Thyroid gland (tissue), 4 donors: ENCODE measurements at regions not wholly inside any gene's neighbourhood (a gene's known extent, or its start where the extent isn't known, plus 50 kb on each side); places are given as distances from the start of the nearest gene placed in this dataset.

Experiments used
- CTCF ChIP-seq, 6 experiments: fragments of 200-600 bp in 3 of 6; fragments of 450-650 bp in 3 of 6; sonication (generic) in 3 of 6; IDR thresholded peaks; one replicate each; pipeline ENCODE4 v1.5.1; 2016 to 2019; ENCODE audit warnings: antibody characterized with exemption in 6 of 6, mild to moderate bottlenecking in 2 of 6, inconsistent platforms in 1 of 6, moderate library complexity in 1 of 6
- POLR2A ChIP-seq, 2 donors: fragments of 450-650 bp; IDR thresholded peaks; one replicate each; pipeline ENCODE4 v1.6.1; 2017; ENCODE audit warnings: antibody characterized with exemption in 2 of 2, mild to moderate bottlenecking in 2 of 2, moderate library complexity in 1 of 2

- no peak for TF ChIP-seq POLR2A (IDR thresholded peaks at IDR 0.05)
- no peak for TF ChIP-seq CTCF (IDR thresholded peaks at IDR 0.05)
Observed at GRCh38 chr10:64690194-64690593, 1169.0 kb downstream of the REEP3 start.
